PC-9 (cell line): ENCODE measurements at regions not wholly inside any gene's neighbourhood (a gene's known extent, or its start where the extent isn't known, plus 50 kb on each side); places are given as distances from the start of the nearest gene placed in this dataset.

Experiments
- BruUV-seq: library from RNA; stranded (reverse); fragments of 400-500 nt; replicated peaks from 2 replicates; lab custom pipeline; 2021; lab: Mats Ljungman, UMichigan
- CTCF ChIA-PET: fragments of 300-600 bp; sonication (Branson Sonifier 250); formaldehyde crosslinking; loops from one replicate; lab custom pipeline; 2022; ENCODE audit warnings: antibody characterized with exemption; lab: Charles Lee
- POLR2A ChIA-PET: fragments of 300-600 bp; sonication (Branson Sonifier 250); formaldehyde crosslinking; loops from one replicate; lab custom pipeline; 2022; ENCODE audit warnings: antibody characterized with exemption; ENCODE audit not compliant: unreplicated experiment; lab: Charles Lee
- DNase-seq, 2 experiments: peaks; one replicate each; pipeline versions ENCODE4 v3.0.0 to v3.0.0-alpha.2; 2015 to 2022; ENCODE audit warnings: mixed read lengths in 1 of 2
- H2AFZ ChIP-seq: fragments of 200-600 bp; sonication (generic); 2 replicates; pipeline ENCODE4 v1.8.1; 2017; ENCODE audit warnings: antibody characterized with exemption
- H3F3A ChIP-seq: fragments of 200-600 bp; sonication (generic); 2 replicates; pipeline ENCODE4 v1.8.1; 2017; ENCODE audit warnings: antibody characterized with exemption, mild to moderate bottlenecking, low read depth; ENCODE audit not compliant: insufficient read depth
- H3K27ac ChIP-seq: fragments of 200-600 bp; sonication (generic); 2 replicates; pipeline ENCODE4 v1.6.1; 2016; ENCODE audit warnings: mixed run types
- H3K27me3 ChIP-seq: fragments of 200-600 bp; sonication (generic); 2 replicates; pipeline ENCODE4 v1.6.1; 2016; ENCODE audit warnings: low read depth, mixed run types; ENCODE audit not compliant: insufficient read depth
- H3K36me3 ChIP-seq: fragments of 200-600 bp; sonication (generic); 2 replicates; pipeline ENCODE4 v1.6.1; 2016; ENCODE audit warnings: low read depth, mixed run types
- H3K4me1 ChIP-seq: fragments of 200-600 bp; sonication (generic); replicated peaks from 2 replicates; pipeline ENCODE4 v1.6.1; 2016; ENCODE audit warnings: mixed run types; ENCODE audit not compliant: insufficient read depth
- H3K4me2 ChIP-seq: fragments of 200-600 bp; sonication (generic); 2 replicates; pipeline ENCODE4 v1.6.1; 2017; ENCODE audit warnings: mixed run types
- H3K4me3 ChIP-seq: fragments of 200-600 bp; sonication (generic); 2 replicates; pipeline ENCODE4 v1.6.1; 2016; ENCODE audit warnings: mixed run types
- H3K79me2 ChIP-seq: fragments of 200-600 bp; sonication (generic); 2 replicates; pipeline ENCODE4 v1.6.1; 2017; ENCODE audit warnings: low read depth, mixed run types
- H3K9me2 ChIP-seq: fragments of 200-600 bp; sonication (generic); 2 replicates; pipeline ENCODE4 v1.8.1; 2017; ENCODE audit warnings: mild to moderate bottlenecking; ENCODE audit not compliant: insufficient read depth
- H3K9me3 ChIP-seq: fragments of 200-600 bp; sonication (generic); 2 replicates; pipeline ENCODE4 v1.8.1; 2016; ENCODE audit warnings: low read depth; ENCODE audit not compliant: insufficient read depth
- H4K20me1 ChIP-seq: fragments of 200-600 bp; sonication (generic); 2 replicates; pipeline ENCODE4 v1.8.1; 2017; ENCODE audit not compliant: insufficient read depth
- CTCF ChIP-seq: fragments of 200-600 bp; sonication (generic); conservative IDR thresholded peaks from 2 replicates; pipeline ENCODE4 v1.6.1; 2017; ENCODE audit warnings: mixed run types, antibody characterized with exemption, mild to moderate bottlenecking, moderate library complexity
- EZH2 ChIP-seq: fragments of 200-600 bp; sonication (generic); IDR thresholded peaks from 2 replicates; pipeline ENCODE4 v1.8.0; 2017; ENCODE audit warnings: antibody characterized with exemption, low read depth
- intact Hi-C: fragments of 100-400 bp; cut with micrococcal nuclease; formaldehyde crosslinking; loops from one replicate; pipeline ENCODE4 v1.10.0; 2022; ENCODE audit not compliant: unreplicated experiment

- Histone ChIP-seq H3K4me3 (no peak overlapping the region), H3K36me3 (no peaks in the 10 kb centered on the region), H3K4me1 (no peaks in the 10 kb centered on the region), H3F3A (no peaks in the 10 kb centered on the region), H3K4me2 (no peak overlapping the region), H2AFZ (no peak overlapping the region), H3K9me2 (no peaks in the 10 kb centered on the region), H3K9me3 (no peaks in the 10 kb centered on the region), H3K27ac (no peak overlapping the region), H4K20me1 (no peaks in the 10 kb centered on the region), H3K79me2 (no peaks in the 10 kb centered on the region), H3K27me3 (no peaks in the 10 kb centered on the region)
- CTCF ChIA-PET, result no interaction called here
- POLR2A ChIA-PET, result no interaction called here
- no peak for DNase-seq
- intact Hi-C loops, result no loop called here
- no peak for TF ChIP-seq CTCF
- no peak for TF ChIP-seq EZH2
- BruUV-seq, result no TSS peak
Measured at GRCh38 chr10:105908701-105909100, 1255.8 kb downstream of the SORCS1 start.

GRCh38 chr10:105885495-105885894, 1244.4 kb downstream of the SORCS3 start:
- Histone ChIP-seq H2AFZ (no peak overlapping the region), H3K4me1 (no peaks in the 10 kb centered on the region), H3K4me3 (no peak overlapping the region), H3K9me3 (no peaks in the 10 kb centered on the region), H3K27me3 (no peaks in the 10 kb centered on the region), H4K20me1 (no peaks in the 10 kb centered on the region), H3K36me3 (no peaks in the 10 kb centered on the region), H3K27ac (no peak overlapping the region), H3K9me2 (no peaks in the 10 kb centered on the region), H3F3A (no peaks in the 10 kb centered on the region), H3K4me2 (no peak overlapping the region), H3K79me2 (no peaks in the 10 kb centered on the region)
- intact Hi-C loops, result no loop called here
- no peak for DNase-seq
- no TSS peak for BruUV-seq
- ChIA-PET CTCF (no interaction called here), POLR2A (no interaction called here)
- TF ChIP-seq EZH2, result no peak
- TF ChIP-seq CTCF, result no peak

- ChIA-PET POLR2A (no interaction called here), CTCF (no interaction called here)
- no peak overlapping the region for H2AFZ ChIP-seq
- H3K4me1 ChIP-seq, result no peaks in the 10 kb centered on the region
- no peak overlapping the region for H3K27ac ChIP-seq
- no peak overlapping the region for H3K4me3 ChIP-seq
- no TSS peak for BruUV-seq
- no peaks in the 10 kb centered on the region for H3K9me2 ChIP-seq
- intact Hi-C loops, result no loop called here
- TF ChIP-seq CTCF (no peak), EZH2 (no peak)
- DNase-seq, result no peak
- H3K27me3 ChIP-seq, result no peaks in the 10 kb centered on the region
- H3K79me2 ChIP-seq, result no peaks in the 10 kb centered on the region
- no peaks in the 10 kb centered on the region for H3K36me3 ChIP-seq
- no peaks in the 10 kb centered on the region for H4K20me1 ChIP-seq
- no peaks in the 10 kb centered on the region for H3F3A ChIP-seq
- no peak overlapping the region for H3K4me2 ChIP-seq
- no peaks in the 10 kb centered on the region for H3K9me3 ChIP-seq
Measured at GRCh38 chr10:105879401-105879800, 1238.3 kb downstream of the SORCS3 start.
